ENCODE measurements at regions not wholly inside any gene's neighbourhood (a gene's known extent, or its start where the extent isn't known, plus 50 kb on each side); places are given as distances from the start of the nearest gene placed in this dataset.

- H3K4me2 ChIP-seq (replicated peaks; ENCODE audit: extremely low read depth, low read length, poor library complexity, severe bottlenecking) = no peak overlapping the region
- intact Hi-C loops (cut with micrococcal nuclease) = no loop called here
- Mint-ChIP-seq H3K4me1 (no peaks in the 10 kb centered on the region), H3K27ac (no peak overlapping the region), H3K27me3 (ENCODE audit: low read depth in 3 of 3) (peaks cover 0 to 2% (median 0%) of the 10 kb centered on the region in 3 donors), H3K4me3 (no peak overlapping the region), H3K36me3 (no peaks in the 10 kb centered on the region), H3K9me3 (peaks cover 0 to 4% (median 1%) of the 10 kb centered on the region in 7 donors)
- no CpG with 5 or more reads among the region's 1 CpG for WGBS (ENCODE audit: insufficient coverage)
- H3K4me1 ChIP-seq (ENCODE audit: control insufficient read depth in 1 of 2, insufficient read depth in 2 of 2, low read length in 2 of 2) = no peaks in the 10 kb centered on the region
- no peaks in the 10 kb centered on the region for H3K79me2 ChIP-seq (ENCODE audit: insufficient read depth, low read length)
- H3K9ac ChIP-seq (ENCODE audit: insufficient read depth, low read length, poor library complexity, severe bottlenecking) = no peak overlapping the region
- no peak overlapping the region for H3K4me3 ChIP-seq (replicated peaks in 1 of 3; ENCODE audit: low read depth in 2 of 3, low read length in 3 of 3)
- H4K20me1 ChIP-seq (ENCODE audit: insufficient read depth, low read length) = no peaks in the 10 kb centered on the region
- TF ChIP-seq CTCF (IDR thresholded peaks at IDR 0.05) = no peak
- H3K9me3 ChIP-seq (replicated peaks in 1 of 2; ENCODE audit: control insufficient read depth in 1 of 2, insufficient read depth in 1 of 2, low read length in 2 of 2) = no peaks in the 10 kb centered on the region
- no peaks in the 10 kb centered on the region for H3K27me3 ChIP-seq (ENCODE audit: control insufficient read depth in 2 of 2, insufficient read depth in 2 of 2, low read length in 2 of 2)
- H2AFZ ChIP-seq (ENCODE audit: insufficient read depth, low read depth, low read length, poor library complexity, severe bottlenecking) = no peak overlapping the region
- H3K36me3 ChIP-seq (replicated peaks in 1 of 2; ENCODE audit: control insufficient read depth in 1 of 2, insufficient read depth in 2 of 2, low read length in 2 of 2) = no peaks in the 10 kb centered on the region
- no peak for DNase-seq
- H3K27ac ChIP-seq (ENCODE audit: low read depth in 1 of 2, low read length in 2 of 2) = no peak overlapping the region
Measured at GRCh38 chr3:29207427-29207826, 73.4 kb upstream of the RBMS3 start.

- H3K4me3 Mint-ChIP-seq = no peak overlapping the region
- no peak overlapping the region for H3K4me3 ChIP-seq (replicated peaks in 1 of 3; ENCODE audit: low read depth in 2 of 3, low read length in 3 of 3)
- no peaks in the 10 kb centered on the region for H3K4me1 ChIP-seq (ENCODE audit: control insufficient read depth in 1 of 2, insufficient read depth in 2 of 2, low read length in 2 of 2)
- 83% methylated on average over 1 of the region's 2 CpGs for WGBS (ENCODE audit: insufficient coverage)
- peaks cover 0 to 6% (median 0%) of the 10 kb centered on the region in 7 donors for H3K9me3 Mint-ChIP-seq
- no peak overlapping the region for H3K9ac ChIP-seq (ENCODE audit: insufficient read depth, low read length, poor library complexity, severe bottlenecking)
- H3K27me3 ChIP-seq (ENCODE audit: control insufficient read depth in 2 of 2, insufficient read depth in 2 of 2, low read length in 2 of 2) = no peaks in the 10 kb centered on the region
- intact Hi-C loops (cut with micrococcal nuclease) = no loop called here
- H3K36me3 Mint-ChIP-seq = no peaks in the 10 kb centered on the region
- TF ChIP-seq CTCF (IDR thresholded peaks at IDR 0.05) = no peak
- H3K79me2 ChIP-seq (ENCODE audit: insufficient read depth, low read length) = no peaks in the 10 kb centered on the region
- H3K27ac ChIP-seq (ENCODE audit: low read depth in 1 of 2, low read length in 2 of 2) = no peak overlapping the region
- no peak overlapping the region for H3K4me2 ChIP-seq (replicated peaks; ENCODE audit: extremely low read depth, low read length, poor library complexity, severe bottlenecking)
- no peak for DNase-seq
- no peaks in the 10 kb centered on the region for H3K4me1 Mint-ChIP-seq
- H4K20me1 ChIP-seq (ENCODE audit: insufficient read depth, low read length) = no peaks in the 10 kb centered on the region
- no peak overlapping the region for H2AFZ ChIP-seq (ENCODE audit: insufficient read depth, low read depth, low read length, poor library complexity, severe bottlenecking)
- H3K36me3 ChIP-seq (replicated peaks in 1 of 2; ENCODE audit: control insufficient read depth in 1 of 2, insufficient read depth in 2 of 2, low read length in 2 of 2) = no peaks in the 10 kb centered on the region
- H3K27me3 Mint-ChIP-seq (ENCODE audit: low read depth in 3 of 3) = peaks cover 0 to 2% (median 0%) of the 10 kb centered on the region in 3 donors
- no peaks in the 10 kb centered on the region for H3K9me3 ChIP-seq (replicated peaks in 1 of 2; ENCODE audit: control insufficient read depth in 1 of 2, insufficient read depth in 1 of 2, low read length in 2 of 2)
- no peak overlapping the region for H3K27ac Mint-ChIP-seq
Measured at GRCh38 chr3:29212789-29213433, 68.0 kb upstream of the RBMS3 start.

All from CD14-positive monocyte (primary cell).